GM12878 (cell line): ENCODE measurements at regions not wholly inside any gene's neighbourhood (a gene's known extent, or its start where the extent isn't known, plus 50 kb on each side); places are given as distances from the start of the nearest gene placed in this dataset.

Experiments used
- ATAC-seq: fragments of 200-7000 bp; cut with Tn5 transposase; 3 replicates; pipeline ENCODE4 v1.9.1; 2020; ENCODE audit warnings: mild to moderate bottlenecking, moderate library complexity
- BruUV-seq: library from RNA; stranded (reverse); fragments of 400-500 nt; replicated peaks from 2 replicates; lab custom pipeline; 2021; lab: Mats Ljungman, UMichigan
- CTCF ChIA-PET: fragments of 300-600 bp; sonication (Branson Sonifier 250); formaldehyde crosslinking; extraction: SDS; loops from one replicate; lab custom pipeline; 2021; ENCODE audit warnings: inconsistent platforms; lab: Yijun Ruan, JAX
- POLR2A ChIA-PET: fragments of 350-600 bp; formaldehyde crosslinking; extraction: SDS; loops from one replicate; lab custom pipeline; 2021; ENCODE audit warnings: inconsistent platforms; lab: Charles Lee
- RAD21 ChIA-PET: fragments of 300-600 bp; sonication (Branson Sonifier 250); formaldehyde crosslinking; loops from one replicate; lab custom pipeline; 2023; ENCODE audit warnings: antibody characterized with exemption; ENCODE audit not compliant: unreplicated experiment; lab: Charles Lee
- SMC1A ChIA-PET: fragments of 300-600 bp; sonication (Branson Sonifier 250); formaldehyde crosslinking; loops from one replicate; lab custom pipeline; 2023; ENCODE audit not compliant: unreplicated experiment, uncharacterized antibody; lab: Charles Lee
- DNase-seq: peaks from one replicate; pipeline ENCODE4 v3.0.0-alpha.2; 2011; ENCODE audit warnings: low read depth, low spot score
- FAIRE-seq: peaks from 3 replicates; lab custom pipeline; 2011; peaks lifted over from hg19 to GRCh38; lab: Jason Lieb, UNC
- H2AFZ ChIP-seq: 2 replicates; pipeline ENCODE4 v1.6.0; 2011; ENCODE audit warnings: low read depth, low read length, control low read depth; ENCODE audit not compliant: control insufficient read depth
- H3K27ac ChIP-seq: 2 replicates; pipeline ENCODE4 v1.5.1; 2011; ENCODE audit warnings: control low read depth; ENCODE audit not compliant: control insufficient read depth, insufficient read depth
- H3K27me3 ChIP-seq, 2 experiments: replicated peaks in 1 of 2; 2 replicates each; pipeline versions ENCODE4 v1.6.0 to v1.6.1; 2011; ENCODE audit warnings: low read length in 1 of 2; ENCODE audit not compliant: control insufficient read depth in 2 of 2, insufficient read depth in 2 of 2
- H3K36me3 ChIP-seq, 2 experiments: 2 replicates each; pipeline ENCODE4 v1.5.1; 2011; ENCODE audit warnings: low read length in 1 of 2; ENCODE audit not compliant: control insufficient read depth in 2 of 2, insufficient read depth in 2 of 2
- H3K4me1 ChIP-seq: 2 replicates; pipeline ENCODE4 v1.6.1; 2011; ENCODE audit warnings: mild to moderate bottlenecking, low read length, moderate library complexity, mixed read lengths; ENCODE audit not compliant: control insufficient read depth, insufficient read depth
- H3K4me2 ChIP-seq: 2 replicates; pipeline ENCODE4 v1.6.0; 2011; ENCODE audit warnings: control low read depth; ENCODE audit not compliant: control insufficient read depth, insufficient read depth
- H3K4me3 ChIP-seq: fragments of 200-600 bp; sonication (generic); 2 replicates; pipeline ENCODE4 v1.5.1; 2016
- H3K79me2 ChIP-seq: 2 replicates; pipeline ENCODE4 v1.6.0; 2011; ENCODE audit warnings: low read length; ENCODE audit not compliant: control insufficient read depth, insufficient read depth
- H3K9ac ChIP-seq: 2 replicates; pipeline ENCODE4 v1.8.0; 2011; ENCODE audit warnings: low read length, control low read depth, mixed read lengths; ENCODE audit not compliant: control insufficient read depth, insufficient read depth
- H3K9me3 ChIP-seq: replicated peaks from 3 replicates; pipeline ENCODE4 v1.5.1; 2011; ENCODE audit warnings: mild to moderate bottlenecking, low read length; ENCODE audit not compliant: control insufficient read depth, insufficient read depth
- H4K20me1 ChIP-seq: 2 replicates; pipeline ENCODE4 v1.6.0; 2011; ENCODE audit not compliant: control insufficient read depth, insufficient read depth
- BMI1 ChIP-seq: fragments of 450-650 bp; IDR thresholded peaks from 2 replicates; pipeline ENCODE4 v1.6.1; 2016; ENCODE audit warnings: mild to moderate bottlenecking, moderate library complexity, borderline replicate concordance
- LARP7 ChIP-seq: fragments of 450-650 bp; IDR thresholded peaks from 2 replicates; pipeline ENCODE4 v1.6.1; 2017; ENCODE audit warnings: mild to moderate bottlenecking
- PBX3 ChIP-seq: IDR thresholded peaks from 2 replicates; pipeline ENCODE4 v1.6.1; 2011; ENCODE audit warnings: mild to moderate bottlenecking, low read depth, low read length, moderate library complexity; ENCODE audit not compliant: insufficient replicate concordance
- POLR2AphosphoS2 ChIP-seq: IDR thresholded peaks from 2 replicates; pipeline ENCODE4 v1.6.1; 2011; ENCODE audit warnings: low read depth, mild to moderate bottlenecking, low read length, improper control_type of control experiment, moderate library complexity
- RELB ChIP-seq: fragments of 450-650 bp; IDR thresholded peaks from 2 replicates; pipeline ENCODE4 v1.6.1; 2017; ENCODE audit warnings: low read depth, mild to moderate bottlenecking, moderate library complexity
- REST ChIP-seq: IDR thresholded peaks from 2 replicates; pipeline ENCODE4 v1.6.1; 2012; ENCODE audit warnings: mild to moderate bottlenecking, low read depth, low read length
- SMC3 ChIP-seq: IDR thresholded peaks from 2 replicates; pipeline ENCODE4 v1.6.1; 2011; ENCODE audit warnings: low read length, improper control_type of control experiment, borderline replicate concordance
- TBL1XR1 ChIP-seq: IDR thresholded peaks from 2 replicates; pipeline ENCODE4 v1.6.1; 2012; ENCODE audit warnings: low read depth, low read length, improper control_type of control experiment
- USF1 ChIP-seq: IDR thresholded peaks from 2 replicates; pipeline ENCODE4 v1.6.1; 2011; ENCODE audit warnings: borderline replicate concordance, low read depth, mild to moderate bottlenecking, moderate library complexity, mixed read lengths, low read length; ENCODE audit not compliant: insufficient read depth; ENCODE audit errors: extremely low read length
- ZBTB11 ChIP-seq: fragments of 450-650 bp; formaldehyde crosslinking; IDR thresholded peaks from 2 replicates; pipeline ENCODE4 v1.5.0; 2022; ENCODE audit warnings: mild to moderate bottlenecking, missing genetic modification characterization
- ZNF384 ChIP-seq: IDR thresholded peaks from 2 replicates; pipeline ENCODE4 v1.6.1; 2012; ENCODE audit warnings: low read depth, mild to moderate bottlenecking, low read length, improper control_type of control experiment, borderline replicate concordance
- WGBS: methylation state at CpG from one replicate; pipeline ENCODE4 v1.1.6; 2016; ENCODE audit warnings: low lambda C conversion rate; ENCODE audit not compliant: insufficient replicate concordance, insufficient coverage; ENCODE audit errors: missing lambda C conversion rate; 5-methylcytosine and 5-hydroxymethylcytosine counted together
- in situ Hi-C: fragments of 300-500 bp; cut with MboI; formaldehyde crosslinking; loops from 9 replicates; pipeline ENCODE4 v1.14.3; 2018; ENCODE audit warnings: mixed read lengths
- intact Hi-C: fragments of 100-400 bp; cut with micrococcal nuclease; formaldehyde crosslinking; loops from one replicate; pipeline ENCODE4 v1.14.2; 2022; ENCODE audit not compliant: unreplicated experiment

- no peaks in the 10 kb centered on the region for H3K4me1 ChIP-seq
- H3K9me3 ChIP-seq, result no peaks in the 10 kb centered on the region
- in situ Hi-C loops, result no loop called here
- H3K27ac ChIP-seq, result no peak overlapping the region
- H3K27me3 ChIP-seq, result no peaks in the 10 kb centered on the region; a peak in 1 of 4 replicates
- H3K4me3 ChIP-seq, result no peak overlapping the region
- 24% methylated on average over 3 of the region's 3 CpGs for whole genome bisulfite sequencing
- FAIRE-seq, result no peak
- no peak overlapping the region for H3K9ac ChIP-seq
- ChIA-PET CTCF (interaction anchor here (1.4 kb wide), 1 partner anchor 13 kb away, joined by 3 read pairs; no protein-coding TSS in a partner anchor), SMC1A (interaction anchor here (1.1 kb wide), 1 partner anchor 13 kb away, joined by 3 read pairs; no protein-coding TSS in a partner anchor), POLR2A (no interaction called here)
- no peak for ATAC-seq
- H4K20me1 ChIP-seq, result no peaks in the 10 kb centered on the region
- no peak overlapping the region for H2AFZ ChIP-seq
- no peaks in the 10 kb centered on the region for H3K79me2 ChIP-seq
- intact Hi-C loops, result no loop called here
- TF ChIP-seq SMC3 (no peak), ZNF384 (no peak), ZBTB11 (CRISPR knock-in tag) (no peak), LARP7 (no peak), PBX3 (no peak), USF1 (no peak), REST (no peak), RELB (no peak), BMI1 (no peak), TBL1XR1 (no peak), POLR2AphosphoS2 (no peak)
- TF ChIP-seq, all 136 proteins: peak for 0
- Histone ChIP-seq H3K4me2 (no peak overlapping the region), H3K36me3 (no peaks in the 10 kb centered on the region)
- RAD21 ChIA-PET, result no interaction called here
- no TSS peak for BruUV-seq
- DNase-seq, result no peak
These were observed 73.3 kb downstream of the SNRPE start for GRCh38 chr1:203934651-203935050.
